Activated T-cell treated with anti-CD3 and anti-CD28 coated beads, Interleukin-2, amount 50 U/mL, for 24 hours (primary cell): ENCODE measurements at regions not wholly inside any gene's neighbourhood (a gene's known extent, or its start where the extent isn't known, plus 50 kb on each side); places are given as distances from the start of the nearest gene placed in this dataset.
"Not testable (repeated sequence)": the region's sequence is repeated elsewhere in the genome, so short reads cannot be mapped to it uniquely, and the experiment has no call there.

Source experiments
- DNase-seq: peaks from one replicate; pipeline ENCODE4 v3.0.0-alpha.2; 2020
- H3K27ac Mint-ChIP-seq: 2 replicates; pipeline ENCODE4 v1.8.0; 2020; ENCODE audit warnings: mild to moderate bottlenecking, mixed read lengths
- H3K27me3 Mint-ChIP-seq: 2 replicates; pipeline ENCODE4 v1.8.0; 2020; ENCODE audit warnings: mixed read lengths
- H3K36me3 Mint-ChIP-seq: 2 replicates; pipeline ENCODE4 v1.8.0; 2020; ENCODE audit warnings: low read depth, mixed read lengths
- H3K4me1 Mint-ChIP-seq: 2 replicates; pipeline ENCODE4 v1.8.0; 2020; ENCODE audit warnings: low read depth, mixed read lengths
- H3K4me3 Mint-ChIP-seq: 2 replicates; pipeline ENCODE4 v1.8.0; 2020; ENCODE audit warnings: mild to moderate bottlenecking, moderate library complexity, mixed read lengths
- H3K9me3 Mint-ChIP-seq: 2 replicates; pipeline ENCODE4 v1.8.0; 2020; ENCODE audit warnings: mixed read lengths

- not testable (repeated sequence) for H3K36me3 Mint-ChIP-seq, H3K4me1 Mint-ChIP-seq, DNase-seq, H3K27me3 Mint-ChIP-seq, H3K9me3 Mint-ChIP-seq, H3K27ac Mint-ChIP-seq, H3K4me3 Mint-ChIP-seq
These were observed 132.4 kb downstream of the TNFRSF13B start for GRCh38 chr17:16839242-16840175.

DNA sequence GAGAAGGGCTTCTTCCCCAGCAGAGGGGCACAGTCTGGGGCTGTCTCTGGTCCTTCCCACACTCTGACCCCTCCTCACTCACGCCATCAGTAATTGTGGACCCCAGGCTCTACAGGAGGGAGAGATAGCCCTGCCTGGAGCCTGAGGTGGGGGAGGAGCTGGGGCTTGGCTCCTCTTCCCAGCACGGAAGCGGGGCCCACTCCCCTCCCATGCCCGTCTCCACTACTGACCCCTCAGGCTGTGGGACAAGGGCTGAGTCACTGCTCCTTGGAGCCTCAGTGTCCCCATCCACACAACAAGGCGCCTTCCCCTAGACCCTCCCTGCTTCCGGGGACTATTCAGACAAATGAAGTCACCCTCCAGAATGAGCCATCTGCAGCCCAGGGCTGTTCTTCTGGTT lies 133.1 kb downstream of the TNFRSF13B start:
- H3K4me1 Mint-ChIP-seq, DNase-seq, H3K27me3 Mint-ChIP-seq, H3K4me3 Mint-ChIP-seq, H3K36me3 Mint-ChIP-seq, H3K27ac Mint-ChIP-seq, H3K9me3 Mint-ChIP-seq: not testable (repeated sequence)

- not testable (repeated sequence) for H3K27ac Mint-ChIP-seq, H3K4me3 Mint-ChIP-seq, H3K4me1 Mint-ChIP-seq, H3K36me3 Mint-ChIP-seq, H3K9me3 Mint-ChIP-seq, H3K27me3 Mint-ChIP-seq
- peak; percentile 22 for DNase-seq
These were observed 133.6 kb downstream of the TNFRSF13B start for GRCh38 chr17:16838287-16838686.

GRCh38 chr17:16837468-16838266 lies 134.3 kb downstream of the TNFRSF13B start:
- not testable (repeated sequence) for DNase-seq, H3K36me3 Mint-ChIP-seq, H3K4me1 Mint-ChIP-seq, H3K27me3 Mint-ChIP-seq, H3K27ac Mint-ChIP-seq, H3K4me3 Mint-ChIP-seq, H3K9me3 Mint-ChIP-seq

GRCh38 chr17:16836315-16836915 lies 135.5 kb downstream of the TNFRSF13B start:
- H3K4me3 Mint-ChIP-seq, H3K36me3 Mint-ChIP-seq, H3K27me3 Mint-ChIP-seq, H3K9me3 Mint-ChIP-seq, H3K27ac Mint-ChIP-seq, H3K4me1 Mint-ChIP-seq: not testable (repeated sequence)
- peak; percentile 13 for DNase-seq

DNA sequence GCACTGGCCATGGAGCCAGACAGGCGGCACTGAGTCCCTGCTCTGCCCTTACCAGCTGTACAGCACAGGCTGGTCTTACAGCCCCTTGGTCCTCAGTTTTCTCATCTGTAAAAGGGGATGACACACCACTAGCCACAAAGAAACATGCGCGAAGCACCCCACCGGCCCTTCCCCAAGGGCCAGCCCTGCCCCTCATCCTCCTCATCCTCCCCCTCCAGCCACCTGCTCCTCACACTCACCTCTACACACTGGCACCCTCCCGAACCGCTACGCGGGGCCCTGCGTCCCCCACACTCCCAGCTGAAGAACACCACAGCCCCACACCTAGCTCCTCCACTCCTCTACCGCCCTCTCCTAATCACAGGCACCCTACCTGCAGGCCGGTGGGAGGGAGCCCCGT lies 138.4 kb downstream of the TNFRSF13B start:
- H3K9me3 Mint-ChIP-seq, H3K36me3 Mint-ChIP-seq, DNase-seq, H3K27me3 Mint-ChIP-seq, H3K4me3 Mint-ChIP-seq, H3K4me1 Mint-ChIP-seq, H3K27ac Mint-ChIP-seq: not testable (repeated sequence)

- H3K36me3 Mint-ChIP-seq, H3K9me3 Mint-ChIP-seq, DNase-seq, H3K27me3 Mint-ChIP-seq, H3K4me3 Mint-ChIP-seq, H3K4me1 Mint-ChIP-seq, H3K27ac Mint-ChIP-seq: not testable (repeated sequence)
These were observed 139.1 kb downstream of the TNFRSF13B start for GRCh38 chr17:16832853-16833252.

- not testable (repeated sequence) for H3K27me3 Mint-ChIP-seq, H3K36me3 Mint-ChIP-seq, H3K27ac Mint-ChIP-seq, H3K4me3 Mint-ChIP-seq, DNase-seq, H3K4me1 Mint-ChIP-seq, H3K9me3 Mint-ChIP-seq
These were observed 139.7 kb downstream of the TNFRSF13B start for GRCh38 chr17:16832206-16832605.

GRCh38 chr17:16830770-16831169 lies 140.7 kb downstream of the CCDC144A start:
- not testable (repeated sequence) for H3K4me1 Mint-ChIP-seq, DNase-seq, H3K27me3 Mint-ChIP-seq, H3K4me3 Mint-ChIP-seq, H3K9me3 Mint-ChIP-seq, H3K27ac Mint-ChIP-seq, H3K36me3 Mint-ChIP-seq

- not testable (repeated sequence) for H3K36me3 Mint-ChIP-seq, H3K4me1 Mint-ChIP-seq, H3K27ac Mint-ChIP-seq, H3K4me3 Mint-ChIP-seq, H3K27me3 Mint-ChIP-seq, H3K9me3 Mint-ChIP-seq, DNase-seq
These were observed 140.2 kb downstream of the CCDC144A start for GRCh38 chr17:16830219-16830618.
